Testis (tissue), 2 donors: ENCODE measurements at regions not wholly inside any gene's neighbourhood (a gene's known extent, or its start where the extent isn't known, plus 50 kb on each side); places are given as distances from the start of the nearest gene placed in this dataset.

Experiments
- POLR2A ChIP-seq: fragments of 450-650 bp; IDR thresholded peaks from one replicate; pipeline ENCODE4 v1.6.1; 2017; ENCODE audit warnings: antibody characterized with exemption, mild to moderate bottlenecking, moderate library complexity
- TF ChIP-seq, protein P1 (sequence below), 3 experiments: fragments of 450-650 bp in 2 of 3; fragments of 200-600 bp in 1 of 3; sonication (generic) in 1 of 3; IDR thresholded peaks; one replicate each; pipeline ENCODE4 v1.5.1; 2016 to 2019; ENCODE audit warnings: antibody characterized with exemption in 3 of 3, mild to moderate bottlenecking in 2 of 3, moderate library complexity in 1 of 3

DNA sequence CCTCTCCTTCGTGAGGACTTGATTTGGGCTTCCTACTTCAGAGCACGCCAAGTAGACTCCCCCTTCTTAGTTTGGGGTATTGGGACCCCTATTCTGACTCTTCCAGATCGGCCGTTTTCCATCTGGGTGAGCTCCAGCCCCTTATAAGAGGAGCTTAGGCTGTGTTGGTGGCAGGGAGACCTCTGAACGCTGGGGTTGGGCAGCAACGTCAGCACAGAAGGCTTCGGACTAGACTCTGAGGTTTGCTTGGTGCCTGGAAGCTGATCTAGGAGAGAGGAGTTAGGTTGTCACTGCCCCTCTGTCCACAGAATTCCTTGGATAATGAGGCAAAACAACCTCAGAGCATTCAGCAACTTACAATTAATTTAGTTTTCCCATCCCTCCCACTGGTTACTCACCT, 99.2 kb upstream of the RTL1 start:
- TF ChIP-seq, protein P1, sequence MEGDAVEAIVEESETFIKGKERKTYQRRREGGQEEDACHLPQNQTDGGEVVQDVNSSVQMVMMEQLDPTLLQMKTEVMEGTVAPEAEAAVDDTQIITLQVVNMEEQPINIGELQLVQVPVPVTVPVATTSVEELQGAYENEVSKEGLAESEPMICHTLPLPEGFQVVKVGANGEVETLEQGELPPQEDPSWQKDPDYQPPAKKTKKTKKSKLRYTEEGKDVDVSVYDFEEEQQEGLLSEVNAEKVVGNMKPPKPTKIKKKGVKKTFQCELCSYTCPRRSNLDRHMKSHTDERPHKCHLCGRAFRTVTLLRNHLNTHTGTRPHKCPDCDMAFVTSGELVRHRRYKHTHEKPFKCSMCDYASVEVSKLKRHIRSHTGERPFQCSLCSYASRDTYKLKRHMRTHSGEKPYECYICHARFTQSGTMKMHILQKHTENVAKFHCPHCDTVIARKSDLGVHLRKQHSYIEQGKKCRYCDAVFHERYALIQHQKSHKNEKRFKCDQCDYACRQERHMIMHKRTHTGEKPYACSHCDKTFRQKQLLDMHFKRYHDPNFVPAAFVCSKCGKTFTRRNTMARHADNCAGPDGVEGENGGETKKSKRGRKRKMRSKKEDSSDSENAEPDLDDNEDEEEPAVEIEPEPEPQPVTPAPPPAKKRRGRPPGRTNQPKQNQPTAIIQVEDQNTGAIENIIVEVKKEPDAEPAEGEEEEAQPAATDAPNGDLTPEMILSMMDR (IDR thresholded peaks at IDR 0.05) = no peak
- no peak for TF ChIP-seq POLR2A
